WTC11 (cell line): ENCODE measurements at regions not wholly inside any gene's neighbourhood (a gene's known extent, or its start where the extent isn't known, plus 50 kb on each side); places are given as distances from the start of the nearest gene placed in this dataset.

Experiments used
- ATAC-seq: fragments of 200-7000 bp; cut with Tn5 transposase; 2 replicates; pipeline ENCODE4 v1.10.0; 2021; ENCODE audit warnings: mild to moderate bottlenecking, moderate library complexity
- CTCF ChIA-PET: fragments of 300-600 bp; sonication (Branson Sonifier 250); formaldehyde crosslinking; loops from one replicate; lab custom pipeline; 2021; ENCODE audit warnings: antibody characterized with exemption; lab: Charles Lee
- POLR2A ChIA-PET: fragments of 350-600 bp; sonication (Branson Sonifier 250); formaldehyde crosslinking; loops from one replicate; lab custom pipeline; 2021; ENCODE audit warnings: antibody characterized with exemption; lab: Charles Lee
- DNase-seq: peaks from one replicate; pipeline ENCODE4 v3.0.0; 2021; ENCODE audit warnings: low spot score
- H3K27ac Mint-ChIP-seq: 2 replicates; pipeline ENCODE4 v1.8.0; 2021; ENCODE audit warnings: mixed read lengths
- H3K27me3 Mint-ChIP-seq: 2 replicates; pipeline ENCODE4 v1.8.0; 2021; ENCODE audit warnings: low read depth, mild to moderate bottlenecking, moderate library complexity, mixed read lengths
- H3K36me3 Mint-ChIP-seq: 2 replicates; pipeline ENCODE4 v1.8.0; 2021; ENCODE audit warnings: mixed read lengths
- H3K4me1 Mint-ChIP-seq: 2 replicates; pipeline ENCODE4 v1.8.0; 2022; ENCODE audit warnings: mixed read lengths
- H3K4me3 Mint-ChIP-seq: 2 replicates; pipeline ENCODE4 v1.8.0; 2021; ENCODE audit warnings: mild to moderate bottlenecking, moderate library complexity, mixed read lengths
- H3K9me3 Mint-ChIP-seq: 2 replicates; pipeline ENCODE4 v1.8.0; 2021; ENCODE audit warnings: mixed read lengths
- ATF1 ChIP-seq: sonication (generic); formaldehyde crosslinking; IDR thresholded peaks from 2 replicates; pipeline ENCODE4 v1.8.1; 2023; ENCODE audit warnings: mild to moderate bottlenecking, moderate library complexity, missing genetic modification reagents
- ELF4 ChIP-seq: sonication (generic); formaldehyde crosslinking; IDR thresholded peaks from 2 replicates; pipeline ENCODE4 v1.8.1; 2022; ENCODE audit warnings: low read depth, mild to moderate bottlenecking, moderate library complexity, missing genetic modification reagents
- EMX1 ChIP-seq: fragments of 250-450 bp; sonication (Bioruptor Pico); IDR thresholded peaks from 2 replicates; pipeline ENCODE4 v1.8.0; 2021; ENCODE audit warnings: mild to moderate bottlenecking
- ESRRA ChIP-seq: sonication (generic); formaldehyde crosslinking; IDR thresholded peaks from 2 replicates; pipeline ENCODE4 v1.8.1; 2022; ENCODE audit warnings: mild to moderate bottlenecking, missing genetic modification reagents, borderline replicate concordance
- FOXK1 ChIP-seq: sonication (generic); formaldehyde crosslinking; IDR thresholded peaks from 2 replicates; pipeline ENCODE4 v1.8.0; 2022; ENCODE audit warnings: mild to moderate bottlenecking, moderate library complexity, missing genetic modification reagents
- GTF2I ChIP-seq: fragments of 250-450 bp; sonication (Bioruptor Pico); conservative IDR thresholded peaks from 2 replicates; pipeline ENCODE4 v1.4.0; 2021; ENCODE audit warnings: mild to moderate bottlenecking
- MXD4 ChIP-seq: fragments of 250-450 bp; sonication (Bioruptor Pico); IDR thresholded peaks from 2 replicates; pipeline ENCODE4 v1.8.0; 2021; ENCODE audit warnings: mild to moderate bottlenecking, moderate library complexity, borderline replicate concordance
- PRRX2 ChIP-seq: fragments of 250-450 bp; sonication (Bioruptor Pico); IDR thresholded peaks from 2 replicates; pipeline ENCODE4 v1.8.0; 2021; ENCODE audit warnings: mild to moderate bottlenecking
- TEAD1 ChIP-seq: sonication (generic); formaldehyde crosslinking; IDR thresholded peaks from 2 replicates; pipeline ENCODE4 v1.8.0; 2022; ENCODE audit warnings: mild to moderate bottlenecking, missing genetic modification reagents
- ZBTB21 ChIP-seq: sonication (generic); formaldehyde crosslinking; IDR thresholded peaks from 2 replicates; pipeline ENCODE4 v1.8.1; 2023; ENCODE audit warnings: mild to moderate bottlenecking, missing genetic modification reagents, borderline replicate concordance
- ZNF416 ChIP-seq: fragments of 250-450 bp; sonication (Bioruptor Pico); IDR thresholded peaks from 2 replicates; pipeline ENCODE4 v1.9.0; 2021; ENCODE audit warnings: mild to moderate bottlenecking, inconsistent platforms
- ZNF423 ChIP-seq: fragments of 250-450 bp; sonication (Bioruptor Pico); IDR thresholded peaks from 2 replicates; pipeline ENCODE4 v2.1.2; 2022; ENCODE audit warnings: mild to moderate bottlenecking, moderate library complexity
- ZNF671 ChIP-seq: fragments of 250-450 bp; sonication (Bioruptor Pico); IDR thresholded peaks from 2 replicates; pipeline ENCODE4 v1.8.0; 2021; ENCODE audit warnings: mild to moderate bottlenecking
- TF ChIP-seq, protein P1 (sequence below): sonication (generic); formaldehyde crosslinking; conservative IDR thresholded peaks from 2 replicates; pipeline ENCODE4 v1.8.1; 2023; ENCODE audit warnings: mild to moderate bottlenecking, low read depth, missing genetic modification reagents, moderate library complexity
- TF ChIP-seq, protein P2 (sequence below): fragments of 250-450 bp; sonication (Bioruptor Pico); IDR thresholded peaks from 2 replicates; pipeline ENCODE4 v1.9.0; 2021; ENCODE audit warnings: mild to moderate bottlenecking
- TF ChIP-seq, protein P3 (sequence below): sonication (generic); formaldehyde crosslinking; IDR thresholded peaks from 2 replicates; pipeline ENCODE4 v1.8.1; 2022; ENCODE audit warnings: low read depth, mild to moderate bottlenecking, moderate library complexity, missing genetic modification reagents, borderline replicate concordance
- TF ChIP-seq, protein P4 (sequence below): sonication (generic); formaldehyde crosslinking; IDR thresholded peaks from 2 replicates; pipeline ENCODE4 v1.8.0; 2022; ENCODE audit warnings: mild to moderate bottlenecking, missing genetic modification reagents
- TF ChIP-seq, protein P5 (sequence below): sonication (generic); formaldehyde crosslinking; IDR thresholded peaks from 2 replicates; pipeline ENCODE4 v1.8.1; 2023; ENCODE audit warnings: mild to moderate bottlenecking, missing genetic modification reagents, moderate library complexity

DNA sequence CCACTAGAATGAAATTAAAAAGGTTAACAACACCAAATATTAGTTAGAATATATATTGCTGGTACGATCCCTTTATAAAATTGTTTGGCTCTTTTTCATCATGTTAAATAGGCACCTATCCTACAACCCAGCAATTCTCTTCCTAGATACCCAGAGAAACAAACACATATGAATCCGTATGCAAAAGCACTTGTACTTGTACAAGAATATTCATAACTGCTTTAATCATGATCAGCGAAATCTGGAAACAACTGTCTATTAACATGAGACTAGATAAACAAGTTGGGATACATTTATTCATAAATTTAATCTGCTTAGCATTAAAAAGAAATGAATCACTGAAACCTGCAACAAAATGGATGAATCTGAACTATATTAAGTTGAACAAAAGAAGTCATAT lies 113.7 kb upstream of the MAP1B start:
- H3K36me3 Mint-ChIP-seq: no peaks in the 10 kb centered on the region
- no peak for ATAC-seq
- TF ChIP-seq ZNF671 (CRISPR knock-in tag) (no peak), ZBTB21 (CRISPR knock-in tag) (no peak), ZNF416 (no peak), PRRX2 (no peak), ESRRA (CRISPR knock-in tag) (no peak), ATF1 (CRISPR knock-in tag) (no peak)
- TF ChIP-seq, protein P1, sequence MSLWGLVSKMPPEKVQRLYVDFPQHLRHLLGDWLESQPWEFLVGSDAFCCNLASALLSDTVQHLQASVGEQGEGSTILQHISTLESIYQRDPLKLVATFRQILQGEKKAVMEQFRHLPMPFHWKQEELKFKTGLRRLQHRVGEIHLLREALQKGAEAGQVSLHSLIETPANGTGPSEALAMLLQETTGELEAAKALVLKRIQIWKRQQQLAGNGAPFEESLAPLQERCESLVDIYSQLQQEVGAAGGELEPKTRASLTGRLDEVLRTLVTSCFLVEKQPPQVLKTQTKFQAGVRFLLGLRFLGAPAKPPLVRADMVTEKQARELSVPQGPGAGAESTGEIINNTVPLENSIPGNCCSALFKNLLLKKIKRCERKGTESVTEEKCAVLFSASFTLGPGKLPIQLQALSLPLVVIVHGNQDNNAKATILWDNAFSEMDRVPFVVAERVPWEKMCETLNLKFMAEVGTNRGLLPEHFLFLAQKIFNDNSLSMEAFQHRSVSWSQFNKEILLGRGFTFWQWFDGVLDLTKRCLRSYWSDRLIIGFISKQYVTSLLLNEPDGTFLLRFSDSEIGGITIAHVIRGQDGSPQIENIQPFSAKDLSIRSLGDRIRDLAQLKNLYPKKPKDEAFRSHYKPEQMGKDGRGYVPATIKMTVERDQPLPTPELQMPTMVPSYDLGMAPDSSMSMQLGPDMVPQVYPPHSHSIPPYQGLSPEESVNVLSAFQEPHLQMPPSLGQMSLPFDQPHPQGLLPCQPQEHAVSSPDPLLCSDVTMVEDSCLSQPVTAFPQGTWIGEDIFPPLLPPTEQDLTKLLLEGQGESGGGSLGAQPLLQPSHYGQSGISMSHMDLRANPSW: no peak
- TF ChIP-seq, protein P2, sequence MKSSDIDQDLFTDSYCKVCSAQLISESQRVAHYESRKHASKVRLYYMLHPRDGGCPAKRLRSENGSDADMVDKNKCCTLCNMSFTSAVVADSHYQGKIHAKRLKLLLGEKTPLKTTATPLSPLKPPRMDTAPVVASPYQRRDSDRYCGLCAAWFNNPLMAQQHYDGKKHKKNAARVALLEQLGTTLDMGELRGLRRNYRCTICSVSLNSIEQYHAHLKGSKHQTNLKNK: no peak
- TF ChIP-seq, protein P3, sequence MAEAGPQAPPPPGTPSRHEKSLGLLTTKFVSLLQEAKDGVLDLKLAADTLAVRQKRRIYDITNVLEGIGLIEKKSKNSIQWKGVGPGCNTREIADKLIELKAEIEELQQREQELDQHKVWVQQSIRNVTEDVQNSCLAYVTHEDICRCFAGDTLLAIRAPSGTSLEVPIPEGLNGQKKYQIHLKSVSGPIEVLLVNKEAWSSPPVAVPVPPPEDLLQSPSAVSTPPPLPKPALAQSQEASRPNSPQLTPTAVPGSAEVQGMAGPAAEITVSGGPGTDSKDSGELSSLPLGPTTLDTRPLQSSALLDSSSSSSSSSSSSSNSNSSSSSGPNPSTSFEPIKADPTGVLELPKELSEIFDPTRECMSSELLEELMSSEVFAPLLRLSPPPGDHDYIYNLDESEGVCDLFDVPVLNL (CRISPR knock-in tag): no peak
- TF ChIP-seq, all 79 proteins: peak for 0
- POLR2A ChIA-PET: no interaction called here
- CTCF ChIA-PET: no interaction called here
- H3K27me3 Mint-ChIP-seq: no peaks in the 10 kb centered on the region; the same call in 1 of the 2 replicates
- no peak overlapping the region for H3K4me3 Mint-ChIP-seq
- H3K9me3 Mint-ChIP-seq: no peaks in the 10 kb centered on the region
- no peaks in the 10 kb centered on the region for H3K4me1 Mint-ChIP-seq
- H3K27ac Mint-ChIP-seq: no peak overlapping the region
- DNase-seq: no peak

DNA sequence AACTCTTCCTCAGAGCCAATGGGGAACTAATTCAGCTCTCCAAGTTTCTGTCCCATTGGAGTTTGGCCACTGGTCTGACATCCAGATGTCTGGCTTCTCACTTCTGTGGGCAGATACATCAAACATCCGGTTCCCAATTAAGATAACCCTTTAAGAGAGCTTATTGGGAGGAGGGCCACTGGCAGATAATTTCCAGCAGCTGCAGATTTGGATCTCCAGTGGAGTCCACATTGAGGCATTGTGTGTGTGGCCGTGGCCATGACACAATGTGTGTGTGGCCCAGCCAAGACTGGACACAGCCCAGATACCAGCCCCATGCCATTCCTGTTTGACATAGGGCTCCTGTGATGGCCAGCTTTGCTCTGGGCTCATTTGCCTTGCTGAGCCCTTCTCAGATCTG lies 110.5 kb upstream of the MAP1B start:
- TF ChIP-seq EMX1 (CRISPR knock-in tag) (no peak), ZNF416 (no peak), FOXK1 (CRISPR knock-in tag) (no peak), GTF2I (CRISPR knock-in tag) (no peak), TEAD1 (no peak), ZNF423 (CRISPR knock-in tag) (no peak), MXD4 (CRISPR knock-in tag) (no peak), ELF4 (CRISPR knock-in tag) (no peak)
- TF ChIP-seq, protein P2: no peak
- TF ChIP-seq, protein P4, sequence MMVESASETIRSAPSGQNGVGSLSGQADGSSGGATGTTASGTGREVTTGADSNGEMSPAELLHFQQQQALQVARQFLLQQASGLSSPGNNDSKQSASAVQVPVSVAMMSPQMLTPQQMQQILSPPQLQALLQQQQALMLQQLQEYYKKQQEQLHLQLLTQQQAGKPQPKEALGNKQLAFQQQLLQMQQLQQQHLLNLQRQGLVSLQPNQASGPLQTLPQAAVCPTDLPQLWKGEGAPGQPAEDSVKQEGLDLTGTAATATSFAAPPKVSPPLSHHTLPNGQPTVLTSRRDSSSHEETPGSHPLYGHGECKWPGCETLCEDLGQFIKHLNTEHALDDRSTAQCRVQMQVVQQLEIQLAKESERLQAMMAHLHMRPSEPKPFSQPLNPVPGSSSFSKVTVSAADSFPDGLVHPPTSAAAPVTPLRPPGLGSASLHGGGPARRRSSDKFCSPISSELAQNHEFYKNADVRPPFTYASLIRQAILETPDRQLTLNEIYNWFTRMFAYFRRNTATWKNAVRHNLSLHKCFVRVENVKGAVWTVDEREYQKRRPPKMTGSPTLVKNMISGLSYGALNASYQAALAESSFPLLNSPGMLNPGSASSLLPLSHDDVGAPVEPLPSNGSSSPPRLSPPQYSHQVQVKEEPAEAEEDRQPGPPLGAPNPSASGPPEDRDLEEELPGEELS (CRISPR knock-in tag): no peak
- TF ChIP-seq, protein P5, sequence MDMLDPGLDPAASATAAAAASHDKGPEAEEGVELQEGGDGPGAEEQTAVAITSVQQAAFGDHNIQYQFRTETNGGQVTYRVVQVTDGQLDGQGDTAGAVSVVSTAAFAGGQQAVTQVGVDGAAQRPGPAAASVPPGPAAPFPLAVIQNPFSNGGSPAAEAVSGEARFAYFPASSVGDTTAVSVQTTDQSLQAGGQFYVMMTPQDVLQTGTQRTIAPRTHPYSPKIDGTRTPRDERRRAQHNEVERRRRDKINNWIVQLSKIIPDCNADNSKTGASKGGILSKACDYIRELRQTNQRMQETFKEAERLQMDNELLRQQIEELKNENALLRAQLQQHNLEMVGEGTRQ (CRISPR knock-in tag): no peak
- ATAC-seq (no peak), DNase-seq (no peak)
- CTCF ChIA-PET: interaction anchor here (0.9 kb wide), 1 partner anchor 21 kb away, joined by 4 read pairs; no protein-coding TSS in a partner anchor
- Mint-ChIP-seq H3K36me3 (no peaks in the 10 kb centered on the region), H3K27me3 (peaks cover 2% of the 10 kb centered on the region; the same call in 1 of the 2 replicates), H3K9me3 (0 out of 2 replicates have a peak, but pooled peaks cover 4% of the 10 kb centered on the region), H3K4me3 (no peak overlapping the region), H3K27ac (no peak overlapping the region), H3K4me1 (no peaks in the 10 kb centered on the region)
- POLR2A ChIA-PET: no interaction called here
